Lower leg skin (tissue), 4 donors: ENCODE measurements at regions not wholly inside any gene's neighbourhood (a gene's known extent, or its start where the extent isn't known, plus 50 kb on each side); places are given as distances from the start of the nearest gene placed in this dataset.

ENCODE experiments used
- DNase-seq, 2 donors: peaks; one replicate each; pipeline ENCODE4 v3.0.0-alpha.2; 2019; ENCODE audit warnings: low spot score in 2 of 2
- H3K4me3 ChIP-seq: fragments of 200-600 bp; sonication (generic); 2 replicates; pipeline ENCODE4 v1.5.1; 2017; ENCODE audit warnings: mild to moderate bottlenecking, low read depth; ENCODE audit not compliant: poor library complexity, severe bottlenecking
- CTCF ChIP-seq, 3 donors: fragments of 450-650 bp; IDR thresholded peaks; one replicate each; pipeline ENCODE4 v1.5.1; 2016; ENCODE audit warnings: antibody characterized with exemption in 3 of 3, mild to moderate bottlenecking in 3 of 3, moderate library complexity in 2 of 3
- POLR2A ChIP-seq, 2 donors: fragments of 450-650 bp; IDR thresholded peaks; one replicate each; pipeline ENCODE4 v1.6.1; 2016 to 2017; ENCODE audit warnings: antibody characterized with exemption in 2 of 2, mild to moderate bottlenecking in 1 of 2, moderate library complexity in 1 of 2
- WGBS, 2 donors: methylation state at CpG; one replicate each; pipeline ENCODE4 v1.1.5; 2018; 5-methylcytosine and 5-hydroxymethylcytosine counted together
- intact Hi-C: fragments of 100-400 bp; cut with DNase I; formaldehyde crosslinking; loops from one replicate; pipeline ENCODE4 v1.15.0; 2023; ENCODE audit warnings: low total_unique reads

GRCh38 chr9:73348471-73348870, 196.8 kb downstream of the ANXA1 start:
- no peak overlapping the region for H3K4me3 ChIP-seq
- TF ChIP-seq POLR2A (IDR thresholded peaks at IDR 0.05) (no peak), CTCF (IDR thresholded peaks at IDR 0.05) (no peak)
- no peak for DNase-seq
- intact Hi-C loops: no loop called here

- no peak for TF ChIP-seq CTCF (IDR thresholded peaks at IDR 0.05)
- TF ChIP-seq POLR2A (IDR thresholded peaks at IDR 0.05): no peak
- intact Hi-C loops: no loop called here
- DNase-seq: no peak
- 52 to 66% methylated on average over 2 of the region's 2 CpGs for WGBS, 2 donors
- no peak overlapping the region for H3K4me3 ChIP-seq
Observed at GRCh38 chr9:73349476-73349875, 197.8 kb downstream of the ANXA1 start.

GRCh38 chr9:73357607-73358006, 205.9 kb downstream of the ANXA1 start:
- no peak for DNase-seq
- no peak for TF ChIP-seq POLR2A (IDR thresholded peaks at IDR 0.05)
- TF ChIP-seq CTCF (IDR thresholded peaks at IDR 0.05): no peak
- intact Hi-C loops: no loop called here
- 47 to 49% methylated on average over 3 of the region's 3 CpGs for WGBS, 2 donors
- no peak overlapping the region for H3K4me3 ChIP-seq

GRCh38 chr9:73370053-73370452, 218.4 kb downstream of the ANXA1 start:
- TF ChIP-seq CTCF (IDR thresholded peaks at IDR 0.05) (no peak), POLR2A (IDR thresholded peaks at IDR 0.05) (no peak)
- intact Hi-C loops: no loop called here
- no peak overlapping the region for H3K4me3 ChIP-seq
- DNase-seq: no peak
- 16 to 47% methylated on average over 1 of the region's 1 CpG for WGBS, 2 donors

GRCh38 chr9:73371801-73372200, 220.1 kb downstream of the ANXA1 start:
- DNase-seq: no peak
- H3K4me3 ChIP-seq: no peak overlapping the region
- 27 to 45% methylated on average over 2 of the region's 2 CpGs for WGBS, 2 donors
- intact Hi-C loops: no loop called here
- no peak for TF ChIP-seq CTCF (IDR thresholded peaks at IDR 0.05)
- no peak for TF ChIP-seq POLR2A (IDR thresholded peaks at IDR 0.05)

- no peak for TF ChIP-seq POLR2A (IDR thresholded peaks at IDR 0.05)
- no peak for TF ChIP-seq CTCF (IDR thresholded peaks at IDR 0.05)
- WGBS, 2 donors: 62 to 73% methylated on average over 3 of the region's 3 CpGs
- no peak overlapping the region for H3K4me3 ChIP-seq
- DNase-seq: no peak
- intact Hi-C loops: no loop called here
Observed at GRCh38 chr9:73380411-73380810, 228.7 kb downstream of the ANXA1 start.
